HG02623 (cell line): ENCODE measurements at regions not wholly inside any gene's neighbourhood (a gene's known extent, or its start where the extent isn't known, plus 50 kb on each side); places are given as distances from the start of the nearest gene placed in this dataset.
"Not testable (repeated sequence)": the region's sequence is repeated elsewhere in the genome, so short reads cannot be mapped to it uniquely, and the experiment has no call there.

Experiments used
- ATAC-seq: cut with Tn5 transposase; IDR thresholded peaks from one replicate; pipeline ENCODE4 v1.9.1; 2021; ENCODE audit warnings: moderate library complexity; ENCODE audit not compliant: unreplicated experiment

DNA sequence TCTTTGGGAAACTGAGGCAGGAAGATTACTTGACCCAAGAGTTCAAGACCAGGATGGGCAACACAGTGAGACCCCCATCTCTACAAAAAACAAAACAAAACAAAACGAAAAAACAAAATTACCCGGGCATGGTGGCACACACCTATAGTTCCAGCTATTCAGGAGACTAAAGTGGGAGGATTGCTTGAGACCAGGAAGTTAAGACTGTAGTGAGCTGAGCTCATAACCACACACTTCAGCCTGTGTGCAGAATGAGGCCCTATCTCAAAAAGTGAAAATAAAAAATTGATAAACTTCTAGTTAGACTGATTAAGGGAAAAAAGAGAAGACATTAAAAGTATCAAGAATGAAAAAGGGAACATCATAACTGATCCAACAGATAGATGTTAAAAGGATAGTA, 154.0 kb downstream of the RHOU start:
- ATAC-seq: no peak

DNA sequence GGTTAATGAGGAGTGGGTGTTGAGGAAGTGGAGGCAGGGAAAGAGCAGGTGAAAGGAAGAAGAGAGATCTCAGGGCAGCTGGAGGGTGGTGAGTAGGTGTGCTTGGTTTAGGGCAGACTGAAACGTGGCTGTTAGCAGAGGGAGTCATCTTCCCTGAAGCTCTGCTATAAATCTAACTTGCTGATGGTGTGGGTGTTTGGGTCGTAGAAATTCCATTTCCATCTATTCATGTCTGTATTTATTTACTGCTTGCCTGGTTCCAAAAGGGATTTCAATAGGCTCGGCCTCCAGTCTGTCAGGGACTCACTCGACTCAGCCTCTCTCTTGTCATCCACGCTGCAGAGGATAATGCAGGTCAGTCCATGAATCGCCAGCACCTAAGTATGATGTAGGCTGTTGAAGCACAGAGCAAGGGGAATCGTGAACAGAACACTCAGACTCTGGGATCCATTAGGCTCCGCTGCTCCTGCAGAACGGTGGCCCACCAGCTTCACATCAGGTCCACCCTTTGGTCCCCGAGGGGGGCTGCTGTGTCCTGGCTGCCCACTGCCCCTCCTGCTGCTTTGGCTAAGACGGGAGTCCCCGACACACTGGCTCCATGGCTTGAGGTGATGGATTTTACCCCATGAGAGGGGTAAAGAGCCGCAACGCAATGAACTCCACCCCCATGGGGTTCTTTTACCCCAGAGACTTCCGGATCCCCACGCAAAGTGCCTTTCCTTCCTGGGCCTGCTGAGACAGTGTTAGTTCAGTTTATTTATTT, 156.2 kb downstream of the RHOU start:
- no peak for ATAC-seq

DNA sequence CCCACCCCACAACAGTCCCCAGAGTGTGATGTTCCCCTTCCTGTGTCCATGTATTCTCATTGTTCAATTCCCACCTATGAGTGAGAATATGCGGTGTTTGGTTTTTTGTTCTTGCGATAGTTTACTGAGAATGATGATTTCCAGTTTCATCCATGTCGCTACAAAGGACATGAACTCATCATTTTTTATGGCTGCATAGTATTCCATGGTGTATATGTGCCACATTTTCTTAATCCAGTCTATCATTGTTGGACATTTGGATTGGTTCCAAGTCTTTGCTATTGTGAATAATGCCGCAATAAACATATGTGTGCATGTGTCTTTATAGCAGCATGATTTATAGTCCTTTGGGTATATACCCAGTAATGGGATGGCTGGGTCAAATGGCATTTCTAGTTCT, 156.9 kb downstream of the RHOU start:
- ATAC-seq: not testable (repeated sequence)

DNA sequence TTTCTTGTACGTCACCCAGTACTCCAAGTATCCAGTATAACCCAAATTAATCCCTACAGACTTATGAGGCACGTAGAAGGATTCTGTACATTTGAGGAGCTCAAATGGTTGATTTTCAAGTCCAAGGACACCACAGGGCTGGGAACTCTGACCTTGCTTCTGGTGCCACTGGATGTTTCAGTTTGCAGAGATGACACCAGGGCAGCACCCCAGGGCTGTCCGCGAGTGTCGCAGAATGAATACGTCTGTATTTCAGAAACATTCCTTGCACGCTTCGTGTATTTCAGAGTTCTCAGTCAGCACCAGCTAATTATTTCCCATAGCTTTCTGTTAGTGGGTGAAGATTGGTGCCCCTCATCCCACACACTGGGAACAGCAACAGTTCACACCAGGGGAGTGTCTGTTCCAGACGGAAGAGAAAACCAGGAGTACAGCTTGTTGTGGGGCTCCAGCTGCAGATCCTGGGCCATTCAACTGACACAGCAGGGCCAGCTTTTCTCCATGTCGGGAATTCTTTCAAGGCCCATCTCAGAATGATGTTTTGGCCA, 159.2 kb downstream of the RHOU start:
- no peak for ATAC-seq

DNA sequence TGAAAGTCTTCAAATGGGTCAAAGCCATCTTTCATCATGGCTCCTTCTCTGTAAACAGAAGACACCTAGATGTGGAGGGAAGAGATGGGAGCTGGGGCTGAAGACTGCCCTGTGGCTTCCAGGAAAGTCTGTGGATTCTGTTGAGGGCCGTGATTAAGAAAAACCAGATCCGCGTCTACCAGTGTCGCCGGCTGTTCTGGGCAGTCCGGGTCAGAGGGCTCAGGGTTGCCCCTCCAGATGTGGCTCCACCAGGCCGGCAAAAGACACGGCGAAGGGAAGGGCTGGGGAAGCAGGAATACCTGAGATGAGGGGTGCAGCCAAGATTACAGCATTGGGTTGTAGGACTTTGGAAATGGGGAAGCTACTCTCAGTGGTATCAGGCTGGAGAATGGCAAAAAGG, 162.6 kb downstream of the RHOU start:
- no peak for ATAC-seq

DNA sequence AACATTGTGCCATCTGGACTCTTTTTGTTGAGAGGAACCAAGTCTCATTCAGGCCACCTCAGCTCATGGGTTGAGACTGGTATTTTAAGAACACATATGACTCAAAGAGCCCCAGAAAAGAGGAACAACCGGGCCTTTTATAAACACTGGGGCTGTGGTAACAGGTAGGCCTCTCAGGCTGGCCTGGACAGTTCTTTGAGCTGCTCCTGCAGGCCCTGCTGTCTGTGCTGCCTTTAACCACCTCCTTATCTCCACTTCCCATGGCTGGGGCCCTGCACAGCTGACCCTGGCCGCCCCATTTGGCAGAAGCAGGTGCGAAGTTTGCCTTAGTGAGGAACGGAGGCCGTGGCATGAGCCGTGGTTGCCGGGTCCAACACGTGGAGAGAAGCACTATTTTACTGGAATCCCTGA, 163.3 kb downstream of the RHOU start:
- ATAC-seq: peak; percentile 82

DNA sequence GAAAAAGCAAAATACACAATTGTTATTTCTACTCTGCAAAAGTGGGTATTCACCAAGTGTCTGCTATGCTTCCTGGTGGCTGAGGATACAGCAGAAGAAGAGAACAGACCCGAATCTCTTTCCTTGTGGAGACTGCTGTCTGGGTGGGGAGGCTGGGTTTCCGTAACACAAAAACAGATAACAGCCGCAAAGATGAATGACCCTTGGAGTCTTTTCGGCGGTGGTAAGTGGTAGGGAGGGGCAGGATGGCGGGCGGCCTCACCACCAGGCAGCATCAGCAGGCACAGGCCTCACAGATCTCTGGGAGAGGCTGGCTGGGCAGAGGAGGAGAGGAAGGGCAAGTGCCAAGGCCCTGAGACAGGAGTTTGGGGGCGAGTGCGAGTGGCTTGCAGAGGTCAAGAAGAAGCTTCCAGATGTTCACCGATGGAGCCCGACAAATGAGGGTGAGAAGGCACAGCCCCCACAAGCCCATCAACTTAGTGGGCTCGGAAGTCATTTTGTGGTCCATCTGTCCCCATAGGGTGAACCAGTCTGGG, 164.2 kb downstream of the RHOU start:
- no peak for ATAC-seq

DNA sequence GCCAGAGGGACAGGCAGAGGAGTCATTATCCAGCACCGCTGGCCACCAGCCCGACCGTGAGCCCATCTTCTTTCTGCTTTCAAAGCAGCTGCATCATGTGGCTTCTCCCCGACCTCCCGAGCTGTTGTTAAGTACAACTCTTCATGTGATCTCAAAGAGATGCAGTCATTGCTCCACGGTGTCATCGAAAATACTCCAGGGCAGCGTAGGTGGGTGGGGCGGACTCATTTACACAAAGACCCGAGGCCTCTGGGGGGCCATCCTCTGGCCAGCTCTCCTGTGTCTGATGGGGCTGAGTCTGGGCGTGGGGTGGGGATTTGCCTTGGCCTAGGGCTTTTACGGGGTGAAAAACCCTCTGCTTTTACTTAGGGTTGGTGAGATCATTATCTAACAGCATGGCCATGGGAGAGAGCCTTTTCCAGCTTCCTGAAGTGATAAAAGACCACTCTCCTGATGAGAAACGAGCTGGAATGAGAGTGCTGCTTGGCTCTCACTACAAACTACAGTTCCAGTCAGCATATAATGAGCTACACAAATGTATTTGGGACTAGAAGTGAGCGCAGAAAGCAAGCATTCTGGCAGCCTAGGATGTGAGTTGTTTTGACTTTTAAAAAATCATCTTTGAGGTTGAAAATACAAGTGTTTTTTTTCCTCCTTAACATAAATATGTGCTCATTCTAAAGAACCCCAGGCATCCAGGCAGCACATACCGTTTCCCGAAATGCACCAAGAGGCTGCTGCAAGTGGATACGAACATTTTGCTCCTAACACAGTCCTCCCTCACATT, 165.0 kb downstream of the RHOU start:
- no peak for ATAC-seq

DNA sequence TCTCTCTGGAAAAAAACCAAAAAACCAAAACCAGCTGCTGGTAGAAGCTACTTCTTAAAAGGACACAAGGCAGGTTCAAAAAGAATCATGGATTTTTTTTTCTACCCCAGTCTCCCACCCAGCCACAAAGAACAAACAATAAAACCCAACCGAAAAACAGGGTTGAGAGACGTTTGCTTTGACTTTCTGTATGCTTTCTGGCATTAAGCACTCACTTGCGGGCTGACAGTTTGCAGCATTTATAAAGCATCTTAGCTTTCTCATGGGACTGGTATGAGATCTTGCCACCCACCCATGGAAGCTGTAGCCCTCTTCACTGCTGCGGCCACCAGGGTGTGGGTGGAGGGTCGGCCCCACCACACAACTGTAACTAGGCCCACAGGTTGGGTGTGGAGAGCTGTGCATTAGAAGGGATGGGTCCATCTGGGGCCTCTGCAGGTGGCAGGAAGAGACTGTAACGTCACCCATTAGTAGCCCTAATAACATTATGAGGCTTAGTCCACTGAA, 165.7 kb downstream of the RHOU start:
- ATAC-seq: no peak

DNA sequence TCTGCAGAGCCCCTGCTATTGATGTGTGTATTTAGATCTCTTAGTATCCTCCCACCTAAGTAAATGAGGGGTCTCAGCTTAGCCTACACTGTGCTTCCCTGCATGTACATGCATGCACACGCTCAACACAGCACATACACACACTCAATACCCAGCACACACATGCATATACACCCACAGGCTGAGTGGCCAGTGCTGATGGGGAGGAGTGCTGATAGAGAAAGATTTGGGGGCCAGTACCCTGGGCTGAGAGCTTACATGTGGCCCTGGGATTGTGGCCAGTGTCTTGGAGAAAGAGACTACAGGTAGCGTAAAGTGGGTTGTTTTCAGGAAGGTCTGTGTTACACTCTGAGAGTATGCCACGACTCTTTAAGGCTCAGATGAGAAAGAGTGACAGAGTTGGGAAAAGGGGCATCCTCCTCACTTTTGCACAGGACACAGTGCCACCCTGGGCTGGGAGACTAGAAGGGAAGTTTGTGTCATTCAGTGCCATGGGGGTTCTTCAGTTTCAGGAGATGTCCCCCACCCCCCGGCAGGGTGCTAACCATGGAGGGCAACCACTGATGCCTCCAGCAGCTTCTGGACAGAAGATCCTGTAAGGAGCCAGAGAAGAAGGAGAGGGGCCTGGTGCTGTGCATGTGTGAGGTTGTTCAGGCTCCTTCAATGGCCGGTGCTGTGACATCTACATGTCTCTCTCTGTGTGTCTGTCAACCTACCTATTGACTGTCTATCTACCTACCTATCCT, 166.8 kb downstream of the RHOU start:
- ATAC-seq: no peak

DNA sequence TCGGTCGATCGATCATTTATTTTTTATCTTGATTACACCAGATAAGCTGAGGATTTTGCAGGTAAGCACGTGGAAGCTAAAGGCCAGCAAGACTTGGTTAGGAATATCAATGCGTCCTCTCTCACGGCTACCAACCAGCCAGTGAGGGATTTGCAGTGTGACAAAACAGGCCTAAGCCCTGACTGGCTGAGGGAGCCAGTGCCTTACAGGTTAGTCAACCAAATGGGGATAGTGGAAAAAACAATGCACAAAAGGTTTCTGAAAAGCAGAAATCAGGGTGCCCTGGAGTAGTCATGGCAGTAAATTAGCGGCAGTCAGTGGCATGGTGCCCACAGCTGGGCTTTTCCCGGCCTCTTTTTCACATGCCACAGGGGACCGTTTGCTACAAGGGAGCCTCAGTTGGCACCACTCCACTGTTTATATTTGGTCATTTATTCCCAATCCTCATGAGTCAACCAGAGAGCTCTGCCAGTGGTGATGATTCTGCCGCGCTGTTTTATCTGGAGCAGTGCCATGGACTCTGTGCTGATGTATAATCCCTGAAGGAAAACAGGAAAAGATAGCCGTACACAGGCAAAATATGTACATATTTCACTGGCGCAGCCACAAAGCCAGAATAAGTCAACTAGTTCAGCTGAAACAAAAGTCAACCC, 167.6 kb downstream of the RHOU start:
- ATAC-seq: no peak

DNA sequence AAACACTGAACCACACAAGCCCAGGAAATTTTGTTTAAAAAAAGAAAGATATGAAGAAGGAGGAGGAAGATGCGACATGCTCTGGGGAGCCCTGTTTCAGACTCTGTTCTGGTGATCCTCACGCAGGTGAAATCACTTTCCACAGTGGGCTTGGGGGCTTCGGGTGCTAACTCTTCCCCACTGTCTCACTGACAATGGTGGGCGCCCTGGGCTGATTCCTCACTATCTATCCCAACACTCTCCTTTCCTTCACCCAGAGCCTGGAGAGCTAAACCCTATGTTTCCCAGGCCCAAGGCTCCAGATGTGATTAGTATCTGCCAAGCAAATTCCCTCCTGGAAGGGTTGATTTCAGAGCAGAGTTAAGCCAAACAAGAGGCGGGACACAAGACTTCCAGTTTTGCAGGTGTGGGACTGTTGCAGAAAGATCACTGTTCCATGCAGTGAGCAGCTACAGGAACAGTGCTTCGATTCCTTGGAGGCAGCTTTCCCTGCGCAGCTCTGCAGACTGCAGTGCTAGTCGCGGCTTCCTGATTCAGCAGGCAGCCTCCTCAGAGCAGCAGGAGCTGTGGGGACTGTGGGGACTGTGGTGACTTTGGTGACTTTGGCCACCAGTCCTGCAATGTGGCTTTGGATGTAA, 168.3 kb downstream of the RHOU start:
- ATAC-seq: no peak

DNA sequence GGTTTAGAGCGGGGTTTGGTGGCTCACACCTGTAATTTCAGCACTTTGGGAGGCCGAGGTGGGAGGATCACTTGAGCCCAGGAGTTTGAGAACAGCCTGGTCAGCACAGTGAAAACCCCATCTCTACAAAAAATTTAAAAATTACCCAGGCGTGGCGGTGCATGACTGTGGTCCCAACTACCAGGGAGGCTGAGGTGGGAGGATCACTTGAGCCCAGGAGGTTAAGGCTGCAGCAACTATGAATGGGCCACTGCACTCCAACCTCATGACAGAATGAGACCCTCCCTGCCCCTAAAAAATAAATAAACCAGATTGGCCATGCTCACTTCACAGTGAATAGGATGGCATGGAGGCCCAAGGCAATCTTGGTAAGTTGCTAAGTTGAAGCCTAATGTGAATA, 168.9 kb downstream of the RHOU start:
- no peak for ATAC-seq

DNA sequence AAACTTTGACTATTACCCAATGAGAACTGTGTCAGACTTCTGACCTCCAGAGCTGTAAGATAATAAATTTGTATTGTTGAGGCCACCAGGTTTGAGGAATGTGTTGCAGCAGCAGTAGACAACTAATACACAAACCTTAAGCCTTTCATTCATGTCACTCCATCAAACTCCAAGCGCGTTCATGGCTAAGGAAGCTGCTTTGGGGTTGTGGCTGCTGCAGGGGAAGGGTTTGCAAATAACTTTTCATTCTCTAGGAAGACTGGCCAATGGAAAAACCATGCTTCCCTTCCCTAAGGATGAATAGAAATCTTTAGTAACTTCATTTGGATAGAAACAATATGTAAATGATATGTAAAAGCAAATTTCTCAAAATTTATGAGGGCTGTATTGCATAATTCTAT, 170.4 kb downstream of the RHOU start:
- no peak for ATAC-seq

DNA sequence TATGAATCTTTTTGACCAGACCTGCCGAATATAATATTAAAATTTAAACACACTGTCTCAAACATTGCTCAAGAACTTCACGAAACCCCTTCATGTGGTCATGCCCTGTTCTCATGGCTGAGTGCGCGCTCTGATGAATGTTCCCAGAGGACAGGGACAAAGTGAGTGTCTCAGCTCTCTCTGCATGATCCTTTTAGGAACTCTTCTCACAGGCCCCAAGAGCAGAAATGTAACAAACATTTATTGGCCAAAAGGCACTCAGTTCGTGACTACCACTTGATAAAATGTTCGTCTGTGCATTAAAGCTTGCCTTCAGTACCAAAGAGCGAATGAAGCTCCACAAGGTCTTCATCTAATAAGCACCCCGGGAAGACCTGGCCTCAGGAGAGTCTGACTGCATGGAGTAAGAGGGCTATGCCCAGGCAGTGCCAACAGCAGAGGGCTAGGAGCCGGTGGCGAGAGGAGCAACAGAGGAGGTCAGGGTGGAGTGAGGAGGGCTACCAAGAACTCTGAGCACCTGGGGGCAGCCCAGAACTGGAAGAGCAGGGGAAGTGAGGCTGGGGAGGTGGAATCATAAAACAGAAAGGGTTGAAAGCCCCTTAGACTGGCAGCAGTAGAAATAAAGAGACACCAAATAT, 171.1 kb downstream of the RHOU start:
- no peak for ATAC-seq

DNA sequence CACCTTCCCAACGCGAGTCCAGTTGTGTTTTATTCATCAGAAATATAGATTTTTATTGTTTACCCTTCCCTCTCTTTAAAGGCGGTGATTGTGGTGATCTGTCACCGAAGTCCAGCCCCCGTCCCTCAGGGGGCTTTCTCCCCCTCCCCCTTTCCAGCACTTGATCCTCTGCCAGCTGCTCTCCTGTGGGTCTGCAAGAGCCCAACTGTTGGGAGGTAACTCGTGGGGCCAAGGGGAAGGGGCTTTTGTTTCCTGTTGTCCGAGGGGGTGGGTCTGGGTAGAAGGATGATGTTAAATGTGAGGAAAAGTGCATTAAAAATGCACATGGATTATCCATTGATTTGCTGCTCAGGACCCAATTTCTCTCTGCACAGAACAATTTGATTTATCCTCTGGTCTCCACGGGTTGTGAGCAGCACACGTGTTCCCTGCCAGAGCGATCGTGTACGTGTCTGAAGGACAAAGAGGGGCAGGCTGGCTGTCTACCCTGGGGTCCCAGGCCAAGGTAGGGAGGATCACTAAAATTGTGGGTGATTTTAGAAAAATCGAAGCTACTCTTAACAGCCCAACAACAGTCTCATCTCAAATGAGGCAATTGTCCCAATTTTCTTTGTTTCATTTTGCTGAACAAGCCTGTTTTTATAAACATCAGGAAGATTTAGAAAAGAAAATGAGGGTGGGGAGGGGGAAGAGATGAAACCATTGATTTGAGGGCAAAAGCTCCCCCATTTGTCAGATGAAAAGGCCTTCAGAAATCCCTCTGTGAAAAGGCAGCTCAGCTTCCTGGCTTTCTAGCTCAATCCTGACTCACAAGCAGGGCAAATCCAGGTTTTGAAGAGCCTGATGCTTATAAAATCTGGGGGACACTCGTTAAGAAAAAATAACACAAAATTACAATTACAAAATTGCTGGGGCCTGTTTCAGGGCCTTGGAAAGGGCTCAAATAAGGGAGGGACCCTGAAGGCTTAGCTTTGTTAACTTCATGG, 176.2 kb downstream of the RHOU start:
- no peak for ATAC-seq

DNA sequence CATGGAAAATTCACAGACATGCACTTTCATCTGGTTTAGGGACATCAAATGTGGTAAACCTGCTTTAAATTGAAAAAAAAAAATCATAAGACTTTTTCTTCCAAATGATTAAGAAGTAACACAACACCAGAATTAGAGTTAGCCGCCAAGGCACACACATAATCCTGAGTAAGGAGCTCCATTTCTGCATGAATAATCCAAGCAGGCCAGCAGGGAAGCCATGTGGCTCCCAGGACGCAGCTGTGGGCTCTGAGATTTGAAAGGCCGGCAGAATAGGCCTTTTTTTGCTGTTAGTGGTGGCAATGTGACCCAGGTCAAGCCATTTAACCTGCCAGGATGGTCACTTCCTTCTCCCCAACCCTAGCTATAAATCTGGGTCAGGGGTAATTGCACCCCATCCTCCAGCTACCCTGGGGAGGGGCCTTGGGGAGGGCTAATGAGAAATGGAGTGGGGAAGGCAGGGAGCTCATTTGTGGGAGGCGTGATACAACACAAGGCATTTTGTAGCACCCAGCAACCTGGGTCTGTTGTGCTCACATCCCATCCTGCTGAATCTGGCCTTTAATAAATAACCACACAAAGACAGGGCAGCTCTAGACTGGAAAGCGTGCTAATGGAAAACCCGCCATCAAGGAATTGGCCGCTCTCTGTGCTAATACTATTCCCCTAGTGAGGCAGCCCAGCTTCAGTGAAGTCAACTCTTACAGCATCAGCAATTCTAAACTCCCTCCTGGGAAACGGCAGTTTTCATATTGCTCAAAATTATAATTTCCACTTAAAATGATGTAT, 178.5 kb downstream of the RHOU start:
- ATAC-seq: no peak

DNA sequence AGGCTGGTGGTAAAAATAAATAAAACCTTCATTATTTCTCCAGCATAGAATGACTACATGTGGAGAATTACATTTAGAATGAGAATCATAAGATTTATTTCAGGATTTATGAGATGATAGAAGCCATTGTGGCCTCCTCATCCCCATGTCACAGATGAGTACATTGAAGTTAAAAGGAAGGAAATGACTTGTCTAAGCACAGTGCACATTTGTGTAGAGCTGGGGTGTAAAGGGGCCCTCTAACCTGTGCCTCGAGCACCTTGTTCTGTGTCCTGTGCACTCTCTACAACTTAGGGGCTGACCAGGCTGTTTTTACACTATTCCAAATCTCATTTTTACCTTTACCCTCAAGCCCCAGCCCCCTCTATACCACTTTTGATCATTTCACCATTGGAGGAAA, 179.4 kb downstream of the RHOU start:
- ATAC-seq: no peak
